Sigmoid colon (tissue), 4 donors: ENCODE measurements at regions not wholly inside any gene's neighbourhood (a gene's known extent, or its start where the extent isn't known, plus 50 kb on each side); places are given as distances from the start of the nearest gene placed in this dataset.

ENCODE experiments used
- CTCF ChIP-seq, 4 experiments: fragments of 450-650 bp in 3 of 4; fragments of 200-600 bp in 1 of 4; IDR thresholded peaks; one replicate each; pipeline ENCODE4 v1.5.1; 2016 to 2019; ENCODE audit warnings: antibody characterized with exemption in 4 of 4, mild to moderate bottlenecking in 3 of 4, moderate library complexity in 2 of 4
- EP300 ChIP-seq, 4 donors: sonication (generic); formaldehyde crosslinking; IDR thresholded peaks; one replicate each; pipeline ENCODE4 v1.6.1; 2017; ENCODE audit warnings: antibody characterized with exemption in 4 of 4

GRCh38 chr21:16504281-16504680 is 774.5 kb downstream of the USP25 start:
- TF ChIP-seq CTCF (IDR thresholded peaks at IDR 0.05) (no peak), EP300 (IDR thresholded peaks at IDR 0.05) (no peak)
